ENCODE measurements at regions not wholly inside any gene's neighbourhood (a gene's known extent, or its start where the extent isn't known, plus 50 kb on each side); places are given as distances from the start of the nearest gene placed in this dataset.
"Not testable (repeated sequence)": the region's sequence is repeated elsewhere in the genome, so short reads cannot be mapped to it uniquely, and the experiment has no call there.

- DNase-seq: no peak
Measured at GRCh38 chr10:70991140-70992124, 103.1 kb upstream of the PCBD1 start.

- DNase-seq: no peak
Measured at GRCh38 chr10:70992436-70992835, 104.1 kb upstream of the PCBD1 start.

- DNase-seq: no peak
Measured at GRCh38 chr10:70993051-70993450, 104.7 kb upstream of the PCBD1 start.

- no peak for DNase-seq
Measured at GRCh38 chr10:70996549-70996948, 108.2 kb upstream of the PCBD1 start.

DNA sequence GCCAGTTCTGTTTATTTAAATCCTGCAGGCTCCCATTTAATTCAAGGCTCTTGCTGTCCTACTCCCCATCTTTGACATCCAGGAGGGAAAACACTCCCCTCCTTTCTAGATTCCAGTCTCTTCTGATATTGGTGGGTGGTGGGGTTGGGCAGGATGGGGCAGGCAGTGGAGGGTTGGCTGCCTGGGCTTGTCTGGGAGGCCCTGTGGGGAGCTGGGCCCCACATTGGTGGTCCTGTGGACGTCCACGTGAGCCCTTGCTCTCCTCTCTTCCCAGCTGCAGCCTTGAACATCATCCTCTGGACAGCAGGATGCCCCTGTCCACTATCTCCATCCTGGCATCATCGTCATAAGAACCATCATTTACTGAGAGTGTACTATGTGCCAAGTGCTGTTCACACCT lies 108.9 kb upstream of the PCBD1 start:
- DNase-seq: no peak

DNA sequence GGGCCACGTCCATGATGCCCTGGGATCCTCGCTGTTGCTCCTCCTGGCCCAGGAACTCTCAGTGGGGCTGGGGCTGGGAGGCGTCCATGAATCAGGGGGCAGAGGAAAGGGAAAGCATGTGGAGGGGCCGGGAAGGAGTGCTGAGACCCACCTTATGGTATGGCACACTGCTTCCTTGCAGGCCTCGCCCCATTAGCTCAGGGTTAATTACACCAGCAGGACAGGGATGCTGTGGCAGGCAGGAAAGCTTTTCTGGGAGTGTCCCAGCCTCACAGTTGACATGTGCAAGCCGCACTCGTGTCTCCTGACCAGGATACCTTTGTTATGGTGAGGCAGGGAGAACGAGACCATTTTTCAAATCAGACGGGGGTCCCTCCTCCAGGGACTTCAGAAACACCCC lies 109.7 kb upstream of the PCBD1 start:
- no peak for DNase-seq

GRCh38 chr10:71001470-71001869 lies 113.1 kb upstream of the PCBD1 start:
- DNase-seq: no peak

DNA sequence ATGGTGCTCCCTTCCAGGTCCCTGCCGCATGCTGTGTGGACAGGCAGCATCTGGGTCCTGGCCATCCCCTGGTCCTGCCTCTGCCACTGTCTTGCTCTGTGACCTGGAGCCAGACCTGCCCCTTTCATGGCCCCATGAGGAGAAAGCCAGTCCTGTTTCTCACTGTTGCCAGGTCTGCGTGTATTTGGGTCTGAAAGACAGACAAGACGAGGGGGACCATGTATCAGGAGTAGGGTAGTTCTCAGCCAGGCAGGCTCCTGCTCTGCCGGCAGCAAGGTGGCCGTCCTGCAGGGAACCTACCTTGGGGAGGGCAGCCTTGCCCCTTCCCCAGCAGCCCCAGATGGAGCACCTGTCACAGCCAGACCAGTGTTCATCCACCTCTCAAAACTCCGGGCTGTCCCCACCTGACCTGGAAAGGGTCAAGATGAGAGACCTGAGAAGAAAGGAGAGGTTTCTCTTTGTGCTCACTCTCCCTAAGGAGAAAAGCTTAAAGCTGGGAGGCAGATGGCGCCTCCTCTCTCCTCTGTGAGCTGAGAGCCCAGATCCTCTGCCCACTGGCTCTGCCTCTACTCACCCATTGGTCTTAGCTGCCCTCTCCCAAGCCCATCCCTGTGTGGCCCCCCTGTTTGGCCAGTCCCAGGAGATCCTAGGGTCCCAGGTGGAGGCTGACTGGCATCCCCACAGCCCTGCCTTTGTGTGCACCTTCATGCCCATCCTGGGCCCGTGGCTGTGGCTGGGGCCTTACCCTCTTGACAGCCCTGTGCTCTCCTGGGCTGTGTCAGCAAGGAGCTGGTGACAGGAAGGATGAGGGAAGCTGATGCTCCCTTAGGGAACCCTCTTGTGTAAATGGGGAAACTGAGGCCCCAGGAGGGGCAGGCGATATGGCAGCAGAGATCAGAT lies 116.1 kb upstream of the PCBD1 start:
- DNase-seq: no peak

GRCh38 chr10:71005337-71006305 lies 117.3 kb upstream of the PCBD1 start:
- no peak for DNase-seq

- no peak for DNase-seq
Measured at GRCh38 chr10:71006506-71006905, 118.1 kb upstream of the PCBD1 start.

DNA sequence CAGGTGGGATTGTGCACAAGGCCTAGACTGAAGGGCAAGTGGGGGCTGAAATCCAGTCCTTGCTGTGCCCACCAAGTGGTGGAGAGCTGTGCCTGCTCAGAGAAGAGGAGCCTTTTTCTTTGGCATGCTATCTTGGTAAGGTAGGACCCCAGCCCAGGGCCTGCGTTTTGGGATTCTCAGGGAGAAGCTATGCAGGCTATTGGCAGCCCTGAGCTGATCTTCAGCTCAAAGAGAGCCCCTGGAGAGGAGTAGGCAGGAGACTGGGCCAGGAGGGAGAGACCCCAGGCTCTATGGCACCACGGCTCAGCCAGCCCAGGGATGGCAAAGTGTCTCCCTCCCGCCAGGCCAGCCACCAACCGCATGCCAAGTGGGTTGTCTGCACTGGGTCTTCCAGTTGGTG lies 119.2 kb upstream of the PCBD1 start:
- DNase-seq: no peak

GRCh38 chr10:71008150-71008549 lies 119.8 kb upstream of the PCBD1 start:
- no peak for DNase-seq

DNA sequence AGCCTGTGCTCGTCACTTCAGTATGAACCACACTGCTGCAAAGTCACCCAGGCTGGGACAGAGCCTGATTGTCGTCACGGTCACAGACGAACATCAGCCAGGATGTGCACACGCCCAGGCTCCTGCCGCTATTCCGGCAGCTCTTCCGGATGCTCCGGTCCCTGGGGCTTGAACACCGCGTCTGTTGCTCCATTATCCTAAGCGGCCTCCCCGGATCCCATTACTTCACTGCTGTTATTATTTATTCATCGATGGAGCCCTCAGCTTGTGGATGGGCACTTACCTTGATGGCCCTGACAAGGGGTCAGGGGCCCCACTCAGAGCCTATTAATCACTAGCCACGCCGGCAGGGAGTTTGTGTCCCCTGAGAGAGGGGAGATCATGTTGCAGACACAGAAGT lies 120.8 kb upstream of the PCBD1 start:
- no peak for DNase-seq

- no peak for DNase-seq
Measured at GRCh38 chr10:71010730-71011129, 122.4 kb upstream of the PCBD1 start.

- DNase-seq: no peak
Measured at GRCh38 chr10:71011141-71011540, 122.8 kb upstream of the PCBD1 start.

- no peak for DNase-seq
Measured at GRCh38 chr10:71014021-71014805, 125.8 kb upstream of the PCBD1 start.

GRCh38 chr10:71015674-71016073 lies 127.3 kb upstream of the PCBD1 start:
- DNase-seq: no peak

- not testable (repeated sequence) for DNase-seq
Measured at GRCh38 chr10:71020061-71020460, 131.7 kb upstream of the PCBD1 start.

- DNase-seq: no peak
Measured at GRCh38 chr10:71021402-71021801, 133.0 kb upstream of the PCBD1 start.

DNA sequence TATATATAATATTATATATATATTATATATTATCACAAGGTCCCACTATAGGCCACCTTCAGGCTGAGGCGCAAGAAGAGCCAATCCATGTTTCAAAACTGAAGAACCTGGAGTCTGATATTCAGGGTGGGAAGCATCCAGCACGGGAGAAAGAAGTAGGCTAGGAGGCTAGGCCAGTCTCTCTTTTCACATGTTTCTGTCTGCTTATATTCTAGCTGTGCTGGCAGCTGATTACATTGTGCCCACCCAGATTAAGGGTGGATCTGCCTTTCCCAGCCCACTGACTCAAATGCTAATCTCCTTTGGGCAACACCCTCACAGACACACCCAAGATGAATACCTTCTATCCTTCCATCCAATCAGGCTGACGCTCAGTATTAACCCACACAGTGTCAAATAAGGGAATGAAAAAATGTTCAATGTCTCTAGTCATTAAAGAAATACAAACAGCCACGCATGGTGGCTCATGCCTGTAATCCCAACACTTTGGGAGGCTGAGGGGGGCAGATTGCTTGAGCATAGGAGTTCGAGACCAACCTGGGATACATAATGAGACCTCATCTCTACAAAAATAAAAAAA lies 135.4 kb upstream of the PCBD1 start:
- DNase-seq: no peak

GRCh38 chr10:71024490-71024889 lies 136.1 kb upstream of the PCBD1 start:
- no peak for DNase-seq
